HL-60/S4 treated with phorbol 12-myristate 13-acetate at 8.2 ng/mL for 4 days and 3 days (cell line): ENCODE measurements at regions not wholly inside any gene's neighbourhood (a gene's known extent, or its start where the extent isn't known, plus 50 kb on each side); places are given as distances from the start of the nearest gene placed in this dataset.
"Not testable (repeated sequence)": the region's sequence is repeated elsewhere in the genome, so short reads cannot be mapped to it uniquely, and the experiment has no call there.

Source experiments
- in situ Hi-C: fragments of 300-500 bp; cut with MboI; formaldehyde crosslinking; loops from 2 replicates; pipeline ENCODE4 v1.15.0; 2022; ENCODE audit warnings: low sequenced_read_pairs

DNA sequence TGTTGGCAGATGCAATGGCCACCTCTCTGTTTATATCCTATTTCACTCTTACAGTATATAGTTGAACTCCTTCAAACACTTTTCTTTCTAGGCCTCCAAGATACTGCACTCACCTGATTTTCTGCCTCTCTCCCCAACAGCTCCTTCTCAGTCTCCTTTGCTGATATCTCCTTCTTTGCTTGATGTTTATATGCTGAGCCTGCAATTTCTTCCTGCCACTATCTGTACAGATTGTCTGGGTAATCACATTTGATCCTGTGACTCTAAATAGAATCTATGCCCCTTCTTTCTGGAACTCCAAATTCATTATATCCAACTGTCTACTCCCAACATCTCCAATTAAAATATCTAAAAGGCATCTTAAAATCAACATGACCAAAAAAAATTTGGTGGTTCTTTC lies 165.5 kb upstream of the PFN2 start:
- in situ Hi-C loops, result no loop called here

DNA sequence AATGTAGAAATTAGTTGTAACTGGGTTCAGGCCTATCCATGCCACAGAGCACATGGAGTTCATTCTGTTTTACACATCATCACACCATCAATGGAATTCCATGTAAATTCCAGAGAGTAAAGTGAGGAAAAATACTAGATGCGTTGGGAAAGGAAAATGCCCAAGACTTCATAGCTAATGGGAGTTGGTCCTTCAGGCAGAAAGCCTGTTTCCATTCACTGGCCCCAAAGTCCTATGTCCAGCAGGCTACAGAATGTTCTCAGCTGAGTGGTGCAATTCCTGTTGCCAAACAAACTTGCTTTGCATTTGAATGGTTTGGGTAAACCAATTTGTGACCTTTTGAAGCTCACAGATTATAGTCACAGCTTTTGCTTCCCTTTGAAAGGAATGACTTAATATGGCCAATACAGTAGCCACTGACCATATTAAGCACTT lies 164.6 kb upstream of the PFN2 start:
- in situ Hi-C loops, result no loop called here

DNA sequence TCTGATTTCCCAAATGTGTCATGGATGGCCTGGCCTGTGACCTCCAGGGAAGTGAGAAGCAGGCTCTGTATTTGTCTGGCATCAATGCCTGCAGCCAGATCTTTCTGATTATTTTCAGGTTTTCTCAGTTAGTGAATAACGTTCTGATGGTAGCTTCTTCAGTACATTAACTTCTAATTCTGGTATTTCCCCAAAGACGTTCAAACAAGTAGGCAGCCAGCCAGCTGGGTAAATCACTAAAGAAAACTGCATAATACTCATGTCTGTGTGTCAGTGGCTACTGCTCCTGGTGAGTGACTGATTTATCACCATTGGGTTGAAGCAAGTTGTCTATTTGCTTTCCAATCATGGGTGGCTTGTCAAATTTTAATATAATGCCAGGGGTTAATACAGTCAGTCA lies 162.6 kb upstream of the PFN2 start:
- in situ Hi-C loops, result no loop called here

DNA sequence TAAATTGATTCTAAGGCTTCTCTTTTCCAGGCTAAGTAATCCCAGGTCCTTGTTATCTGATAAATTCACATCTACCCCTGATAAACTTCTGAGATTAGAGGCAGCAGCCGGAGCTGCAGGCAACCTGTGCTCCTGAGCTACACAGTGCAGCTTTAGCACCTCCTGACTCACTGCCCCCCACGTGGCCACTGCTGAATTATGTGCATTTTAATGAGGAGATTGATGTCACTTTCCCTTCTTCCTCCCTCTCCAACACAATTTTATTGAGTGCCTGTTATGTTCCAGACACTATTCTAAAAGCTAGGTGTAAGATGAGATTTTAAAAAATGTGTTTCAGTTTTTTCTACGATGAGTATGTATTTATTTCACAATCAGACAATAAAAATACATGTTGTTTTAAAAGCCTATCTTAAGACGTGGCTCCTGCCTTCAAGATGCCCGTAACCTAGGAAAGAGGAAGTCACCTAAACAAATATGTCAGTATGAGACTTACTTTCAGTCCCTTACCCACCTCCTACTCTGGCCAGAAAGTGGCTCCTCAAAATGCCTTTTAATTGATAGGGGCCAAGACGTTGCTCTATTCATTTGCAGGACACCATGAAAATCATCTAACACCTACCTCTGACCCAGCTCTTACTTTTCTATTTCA lies 161.5 kb upstream of the PFN2 start:
- in situ Hi-C loops, result no loop called here

DNA sequence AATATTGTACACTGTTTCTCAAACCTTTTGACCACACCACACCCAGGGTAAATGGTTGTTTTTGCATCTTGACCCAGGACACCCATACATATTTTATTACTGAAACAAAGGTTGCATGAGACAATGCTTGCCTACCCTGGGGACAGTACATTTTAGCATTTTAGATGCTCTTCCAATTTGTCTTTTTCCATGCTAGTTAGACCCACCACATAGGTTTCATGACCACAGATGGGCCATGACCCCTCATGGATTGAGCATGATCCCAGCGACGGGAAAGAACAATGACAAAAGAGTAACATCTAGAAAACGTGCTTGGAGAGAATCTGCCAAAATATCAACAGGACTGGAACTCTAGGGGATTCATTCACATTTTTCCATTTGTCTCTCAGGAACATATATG lies 161.0 kb upstream of the PFN2 start:
- in situ Hi-C loops, result no loop called here

DNA sequence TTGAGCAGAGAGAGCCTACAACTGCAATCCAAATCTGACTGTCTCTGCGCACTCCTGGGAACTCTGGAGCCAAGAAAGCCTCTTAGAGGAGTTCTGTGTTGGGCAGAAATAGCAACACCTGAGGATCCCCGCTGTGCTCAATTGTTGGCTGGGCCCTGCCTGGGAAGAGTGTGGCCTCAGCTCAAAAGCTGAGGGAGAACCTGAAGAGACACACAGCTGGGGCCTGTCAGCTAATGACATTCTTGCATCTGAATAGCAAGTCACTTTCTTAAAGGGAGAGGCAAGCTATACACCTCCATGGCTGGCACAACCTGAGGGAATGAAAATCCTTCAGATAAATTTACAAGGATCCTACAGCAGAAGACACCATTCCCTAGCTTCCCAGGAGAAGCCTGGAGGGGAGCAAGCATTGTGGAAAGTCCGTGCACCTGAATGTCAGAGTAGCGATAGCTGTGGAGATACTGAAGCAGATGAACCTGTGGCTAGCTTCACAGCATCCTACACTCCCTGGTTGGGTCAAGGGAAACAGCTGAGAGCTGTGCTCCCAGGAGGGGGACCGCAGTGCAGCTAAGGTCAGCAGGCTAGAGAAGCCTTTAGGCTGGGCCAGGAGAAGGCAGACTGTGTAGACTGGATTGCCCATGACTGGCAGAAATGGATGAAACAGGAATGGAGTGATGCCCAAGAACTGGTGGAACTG lies 159.9 kb upstream of the PFN2 start:
- in situ Hi-C loops, result no loop called here

DNA sequence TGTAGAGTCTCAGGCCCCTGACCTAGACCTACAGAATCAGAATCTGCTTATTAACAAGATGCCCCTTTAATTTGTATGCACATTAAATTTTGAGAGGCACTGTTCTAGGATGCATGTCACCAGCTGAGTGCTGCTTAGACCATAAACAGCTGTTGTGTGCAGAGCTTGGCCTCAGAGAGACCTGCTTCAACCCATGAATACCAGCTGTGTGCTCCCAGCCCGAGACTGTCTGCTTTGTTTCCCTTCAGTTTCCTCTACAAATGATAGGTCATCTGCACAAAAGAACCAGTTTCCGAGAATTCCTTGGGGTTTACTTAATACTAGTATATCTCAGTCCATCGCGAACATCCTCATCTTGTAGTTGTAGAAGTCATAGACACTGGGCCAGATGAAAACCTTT lies 158.5 kb upstream of the PFN2 start:
- in situ Hi-C loops, result no loop called here

DNA sequence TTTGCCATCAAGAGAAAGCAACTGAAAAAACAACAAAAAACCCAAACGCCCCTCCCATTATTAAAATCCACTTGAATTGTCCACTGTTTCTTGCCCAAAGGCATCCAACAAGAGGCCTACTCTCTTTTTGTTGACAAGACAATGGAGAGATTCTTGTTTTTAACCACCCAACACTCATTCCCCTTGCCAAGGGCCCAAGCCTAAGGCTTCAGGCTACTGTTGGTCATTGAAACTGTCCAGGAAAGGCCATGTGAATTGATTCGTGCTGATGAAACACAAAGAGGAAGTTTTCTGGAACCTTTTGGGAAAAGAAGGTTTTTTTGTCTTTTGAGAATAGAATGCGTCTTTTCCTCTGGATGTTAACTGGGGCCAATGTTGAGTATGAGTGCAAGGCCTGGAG lies 157.4 kb upstream of the PFN2 start:
- in situ Hi-C loops, result no loop called here

DNA sequence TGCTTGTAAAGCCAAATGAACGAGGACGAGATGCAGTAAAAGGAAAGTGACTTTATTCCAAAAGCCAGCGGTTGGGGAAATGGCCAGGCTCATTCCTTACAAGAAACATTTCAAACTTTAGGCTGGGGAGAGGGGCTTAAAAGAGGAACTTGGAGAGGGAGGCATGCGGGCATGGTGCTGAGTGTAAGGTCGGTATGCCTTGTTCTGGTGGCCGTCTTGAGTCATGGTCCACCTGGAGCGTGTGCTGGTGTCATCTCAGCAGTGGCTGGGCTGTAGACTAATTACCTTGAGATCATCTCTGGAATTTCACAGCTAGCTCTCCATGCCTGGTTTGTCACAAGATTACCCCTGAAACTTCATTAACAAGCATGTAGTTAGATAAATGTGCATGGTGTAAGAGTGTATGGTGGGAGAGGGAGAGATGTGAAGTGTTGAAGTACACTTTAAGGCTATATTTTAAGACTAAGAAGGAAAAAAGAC lies 156.4 kb upstream of the PFN2 start:
- in situ Hi-C loops, result no loop called here

DNA sequence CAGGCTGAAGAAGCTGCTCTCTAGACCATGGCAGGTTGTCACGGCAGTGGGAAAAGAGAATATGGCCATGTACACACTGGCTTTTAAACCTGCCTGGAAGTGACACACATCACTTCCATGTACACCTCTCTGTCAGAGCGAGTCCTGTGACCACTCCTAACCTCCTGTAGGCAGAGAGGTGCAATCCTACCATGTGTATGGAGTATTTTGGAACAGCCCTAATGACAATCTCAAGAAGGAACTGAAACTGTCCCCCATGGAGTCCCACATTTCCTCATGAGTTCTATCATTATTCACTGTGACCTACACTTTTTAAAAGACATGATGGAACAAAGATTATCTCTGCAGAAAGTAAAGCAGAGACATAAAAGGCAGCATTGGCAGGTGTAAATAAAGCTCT lies 153.4 kb upstream of the PFN2 start:
- in situ Hi-C loops, result no loop called here

DNA sequence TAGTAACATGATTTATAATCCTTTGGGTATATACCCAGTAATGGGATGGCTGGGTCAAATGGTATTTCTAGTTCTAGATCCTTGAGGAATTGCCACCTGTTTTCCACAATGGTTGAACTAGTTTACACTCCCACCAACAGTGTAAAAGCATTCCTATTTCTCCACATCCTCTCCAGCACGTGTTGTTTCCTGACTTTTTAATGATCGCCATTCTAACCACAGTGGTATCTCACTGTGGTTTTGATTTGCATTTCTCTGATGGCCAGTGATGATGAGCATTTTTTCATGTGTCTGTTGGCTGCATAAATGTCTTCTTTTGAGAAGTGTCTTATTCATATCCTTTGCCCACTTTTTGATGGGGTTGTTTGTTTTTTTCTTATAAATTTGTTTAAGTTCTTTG lies 152.6 kb upstream of the PFN2 start:
- in situ Hi-C loops, result not testable (repeated sequence)

DNA sequence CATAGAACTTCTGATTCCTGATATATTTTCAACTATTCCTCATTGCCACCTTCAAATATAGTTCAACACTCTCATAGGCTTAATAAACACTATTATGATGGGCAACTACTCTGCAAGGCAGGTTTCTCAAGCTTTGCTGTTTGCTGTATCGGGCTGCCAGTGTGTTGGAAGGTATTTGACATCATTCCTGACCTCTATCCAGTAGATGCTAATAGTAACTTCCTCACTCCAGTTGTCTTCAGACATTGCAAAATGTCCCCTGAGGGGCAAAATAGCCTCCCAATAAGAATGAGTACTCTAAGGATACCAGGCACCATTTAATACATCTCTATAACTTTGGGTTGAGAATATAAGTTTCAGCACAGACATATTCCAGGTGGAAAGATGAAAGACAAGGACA lies 147.5 kb upstream of the PFN2 start:
- in situ Hi-C loops, result no loop called here

DNA sequence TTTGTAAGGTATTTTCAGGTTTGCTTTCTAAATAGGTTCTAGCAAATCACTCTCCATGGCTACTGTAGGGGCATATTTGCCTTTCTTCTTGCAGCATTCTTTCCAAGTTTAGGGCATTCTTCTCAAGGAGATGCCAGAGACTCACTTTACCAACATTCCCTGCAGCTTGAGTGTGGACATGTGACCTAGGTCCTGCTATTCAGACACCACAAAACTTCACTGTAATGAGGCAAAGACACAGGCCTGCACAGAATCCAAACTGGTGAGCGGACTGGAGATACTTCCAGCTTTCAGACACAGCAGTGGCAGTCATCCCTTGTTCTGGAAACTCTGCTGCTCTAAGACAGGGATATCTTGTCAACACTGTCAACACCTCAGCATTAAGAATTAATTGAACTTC lies 146.4 kb upstream of the PFN2 start:
- in situ Hi-C loops, result no loop called here

DNA sequence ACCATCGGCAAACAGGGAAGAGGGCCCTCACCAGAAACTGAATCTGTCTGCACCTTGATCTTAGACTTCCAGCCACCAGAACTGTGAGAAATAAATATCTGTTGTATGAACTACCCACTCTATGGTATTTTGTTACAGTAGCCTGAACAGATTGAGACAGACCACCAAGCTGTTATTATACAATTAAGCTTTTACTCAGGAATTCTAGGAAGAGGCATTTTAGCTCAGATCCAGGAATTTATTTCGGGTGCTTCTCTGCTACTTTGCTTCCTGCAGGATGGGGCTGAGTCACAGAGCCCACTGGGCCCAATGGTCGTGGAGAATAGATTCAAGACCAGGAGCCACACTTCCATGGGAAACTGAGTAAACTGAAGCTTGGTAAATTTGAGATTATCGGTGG lies 145.5 kb upstream of the PFN2 start:
- in situ Hi-C loops, result no loop called here

DNA sequence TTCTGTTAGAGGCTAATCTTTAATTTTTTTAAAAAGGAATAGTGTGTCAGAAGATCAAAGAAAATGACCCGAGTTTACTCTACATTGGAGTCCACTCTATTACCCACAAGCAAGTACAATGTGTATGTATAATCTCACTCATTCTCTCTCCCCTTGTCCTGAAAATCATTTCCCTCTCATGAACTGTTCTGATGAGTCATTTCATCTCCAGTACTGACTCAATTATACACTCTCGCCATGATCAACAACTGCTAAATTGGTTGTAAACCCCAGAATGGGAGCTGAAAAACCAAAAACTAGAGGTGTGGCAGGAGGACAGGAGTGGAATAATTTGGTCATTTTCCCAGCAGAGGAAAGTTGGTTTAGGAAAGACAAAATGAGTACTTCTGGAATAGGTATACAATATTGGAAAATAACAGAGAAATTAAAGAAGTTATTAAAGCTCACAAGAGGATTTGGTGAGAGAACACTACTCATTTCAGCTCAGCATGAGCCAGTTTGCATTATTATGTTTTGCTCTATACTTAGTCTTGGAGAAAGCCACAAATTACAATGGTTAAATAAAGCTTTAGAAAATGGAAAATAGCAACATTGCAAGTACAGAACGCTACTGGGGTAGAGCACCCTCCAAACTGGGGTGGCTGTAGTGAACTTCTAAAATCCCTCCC lies 144.3 kb upstream of the PFN2 start:
- in situ Hi-C loops, result no loop called here

DNA sequence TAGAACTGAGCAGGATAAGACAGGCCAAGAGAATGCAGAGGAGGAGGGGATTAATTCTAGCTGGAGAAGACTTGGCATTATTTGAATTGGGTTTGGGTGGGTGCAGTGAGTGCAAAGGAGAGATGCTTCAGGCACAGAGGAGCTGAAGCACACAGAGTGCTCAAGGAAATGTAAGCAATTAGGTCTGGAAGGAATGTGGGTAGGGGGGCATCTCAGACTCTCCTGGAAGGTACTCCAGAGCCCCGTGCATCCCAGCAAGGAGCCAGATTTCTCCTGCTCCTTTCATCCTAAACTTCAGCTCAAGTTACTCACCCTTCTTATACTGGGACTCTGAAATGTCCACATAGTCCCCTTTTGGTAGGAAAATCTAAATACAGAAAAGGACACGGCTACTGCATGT lies 143.6 kb upstream of the PFN2 start:
- in situ Hi-C loops, result no loop called here

DNA sequence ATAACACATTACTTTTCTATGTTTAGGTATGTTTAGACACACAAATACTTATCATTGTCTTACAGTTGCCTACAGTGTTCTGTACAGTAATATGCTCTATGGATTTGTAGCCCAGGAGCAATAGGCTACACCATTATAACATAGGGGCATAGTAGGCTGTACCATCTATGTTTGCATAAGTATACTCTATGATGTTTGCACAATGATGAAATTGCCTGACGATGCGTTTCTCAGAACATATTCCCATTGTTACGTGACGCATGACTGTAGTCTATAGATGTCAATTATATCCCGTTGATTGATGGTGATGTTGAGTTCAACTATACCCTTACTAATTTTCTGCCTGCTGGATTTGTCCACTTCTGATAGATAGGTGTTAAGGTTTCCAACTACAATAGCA lies 139.4 kb upstream of the PFN2 start:
- in situ Hi-C loops, result no loop called here

DNA sequence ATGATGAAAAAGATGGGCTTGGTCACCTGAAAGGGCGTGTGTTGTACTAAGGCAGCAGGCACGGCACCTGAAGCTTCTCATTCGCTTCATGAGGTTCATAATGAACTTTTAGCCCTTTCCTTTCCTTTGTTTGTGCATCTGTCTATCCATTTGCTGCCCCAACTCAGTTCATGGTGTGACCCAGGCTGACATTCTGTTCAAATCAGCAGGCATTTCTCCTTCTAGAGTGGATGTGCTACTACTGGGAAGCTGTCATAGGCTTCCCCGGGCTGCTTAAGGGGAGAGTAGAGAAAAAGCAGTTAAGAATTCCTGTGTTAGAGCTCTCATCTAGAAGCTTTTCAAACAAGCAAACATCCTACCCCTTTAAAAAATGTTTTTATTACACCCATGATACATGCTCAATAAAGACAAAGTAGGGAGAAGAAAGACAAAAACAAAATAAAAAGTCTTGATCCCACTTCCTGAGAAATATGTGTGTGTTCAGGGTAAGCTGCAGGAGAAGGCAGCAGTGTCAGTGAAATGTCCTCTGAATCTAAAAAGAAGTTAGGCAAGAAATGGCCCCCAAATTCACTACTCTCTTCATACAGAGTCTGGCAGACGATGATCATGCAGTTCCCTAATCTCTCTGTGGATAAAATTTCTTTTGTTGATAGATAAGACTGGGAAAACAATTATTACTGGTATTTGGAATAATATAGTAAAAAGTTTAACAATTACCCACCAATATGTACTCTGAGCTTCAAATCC lies 136.9 kb upstream of the PFN2 start:
- in situ Hi-C loops, result no loop called here

DNA sequence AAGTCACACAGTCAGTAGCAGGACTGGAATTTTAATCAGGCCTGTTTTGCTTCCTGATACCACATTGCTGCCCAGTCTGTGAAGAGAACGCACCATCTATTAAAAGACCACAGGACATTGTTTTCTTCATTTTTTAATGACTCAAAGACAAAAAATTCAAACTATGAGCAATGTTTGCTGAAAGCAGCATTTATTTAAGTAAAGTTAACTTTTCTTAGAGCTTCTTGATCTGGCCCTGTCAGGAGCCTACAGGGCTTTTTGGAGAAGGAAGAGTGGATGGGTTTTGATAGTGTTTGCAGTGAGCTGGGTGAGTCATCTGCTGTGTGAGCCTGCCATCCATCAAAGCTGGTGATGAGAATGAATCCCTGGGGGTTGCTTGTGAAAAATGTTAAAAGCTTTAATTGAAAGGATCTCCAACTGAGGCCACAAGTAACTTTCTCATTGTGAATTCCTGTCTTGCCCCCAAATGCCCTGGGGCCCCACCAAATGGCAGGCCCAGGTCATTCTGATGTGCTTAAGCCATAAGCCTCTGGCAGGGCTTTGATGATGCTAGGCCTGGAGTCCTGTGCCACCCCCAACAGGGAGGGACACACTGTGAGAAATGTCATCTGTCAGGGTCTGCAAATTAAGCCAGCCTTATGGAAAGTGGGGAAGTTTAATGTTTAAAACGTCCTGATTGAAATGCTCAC lies 136.2 kb upstream of the PFN2 start:
- in situ Hi-C loops, result no loop called here

DNA sequence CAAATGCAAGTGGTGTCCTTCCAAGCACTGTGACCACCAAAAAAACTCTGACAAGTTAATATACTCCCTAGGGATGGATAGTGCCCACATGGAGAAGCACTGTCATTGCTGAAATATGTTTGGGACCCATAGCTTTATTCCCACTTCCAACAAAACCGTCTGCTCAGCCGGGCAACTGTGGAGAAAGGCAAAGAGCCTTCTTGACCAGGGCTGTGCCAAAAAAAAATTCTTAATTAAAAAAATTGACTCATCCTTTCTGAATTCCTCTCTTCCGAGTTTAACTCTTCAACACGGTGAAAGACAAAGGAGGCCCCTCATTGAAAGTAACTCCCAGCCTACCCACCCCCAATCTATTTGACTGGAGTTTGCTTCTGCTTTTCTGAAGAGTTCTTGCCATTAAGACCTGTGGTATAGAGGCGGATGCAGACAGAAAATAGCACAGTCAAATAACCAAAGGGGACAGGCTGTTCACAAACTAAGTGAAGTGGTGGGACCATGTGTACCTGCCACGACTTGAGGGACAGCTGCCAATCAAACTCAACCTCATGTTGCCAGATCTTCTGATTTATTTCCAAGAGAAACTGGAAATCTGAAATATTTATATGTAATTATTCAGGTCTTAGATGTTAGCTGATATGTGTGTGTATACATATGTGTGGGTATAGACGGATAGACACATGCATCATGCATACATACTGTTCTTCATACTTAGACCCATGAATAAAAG lies 135.4 kb upstream of the PFN2 start:
- in situ Hi-C loops, result no loop called here
